Mesenchymal stem cell (in vitro differentiated cells and primary cell): ENCODE measurements at regions not wholly inside any gene's neighbourhood (a gene's known extent, or its start where the extent isn't known, plus 50 kb on each side); places are given as distances from the start of the nearest gene placed in this dataset.

ENCODE experiments used
- DNase-seq: peaks from one replicate; pipeline ENCODE4 v3.0.0-alpha.2; 2013
- H2AFZ ChIP-seq: one replicate; pipeline ENCODE4 v1.6.1; 2013; ENCODE audit warnings: low read depth, mild to moderate bottlenecking, control low read depth, inconsistent platforms, low read length, moderate library complexity
- H2AK5ac ChIP-seq: 2 replicates; pipeline ENCODE4 v1.6.1; 2013; ENCODE audit warnings: low read length, moderate library complexity, mild to moderate bottlenecking, inconsistent platforms; ENCODE audit not compliant: severe bottlenecking
- H2BK120ac ChIP-seq: one replicate; pipeline ENCODE4 v1.6.1; 2013; ENCODE audit warnings: low read depth, mild to moderate bottlenecking, inconsistent platforms, low read length, moderate library complexity
- H2BK12ac ChIP-seq, 2 experiments: one replicate each; pipeline ENCODE4 v1.6.1; 2013; ENCODE audit warnings: inconsistent platforms in 2 of 2, low read length in 2 of 2, mild to moderate bottlenecking in 2 of 2, moderate library complexity in 2 of 2, control low read depth in 1 of 2
- H2BK15ac ChIP-seq: one replicate; pipeline ENCODE4 v1.6.1; 2013; ENCODE audit warnings: mild to moderate bottlenecking, low read depth, inconsistent platforms; ENCODE audit not compliant: poor library complexity, severe bottlenecking
- H2BK5ac ChIP-seq: 2 replicates; pipeline ENCODE4 v1.6.1; 2013; ENCODE audit warnings: low read depth, mild to moderate bottlenecking, low read length, control low read depth, inconsistent platforms; ENCODE audit not compliant: poor library complexity, severe bottlenecking
- H3K14ac ChIP-seq, 2 experiments: one replicate each; pipeline ENCODE4 v1.6.1; 2013; ENCODE audit warnings: inconsistent platforms in 2 of 2, low read length in 2 of 2, control low read depth in 1 of 2, mild to moderate bottlenecking in 1 of 2, moderate library complexity in 1 of 2
- H3K18ac ChIP-seq, 2 experiments: one replicate each; pipeline ENCODE4 v1.6.1; 2013; ENCODE audit warnings: inconsistent platforms in 2 of 2, low read length in 2 of 2, control low read depth in 1 of 2, low read depth in 1 of 2, mild to moderate bottlenecking in 1 of 2
- H3K23ac ChIP-seq, 2 experiments: one replicate each; pipeline ENCODE4 v1.6.1; 2013; ENCODE audit warnings: inconsistent platforms in 2 of 2, low read length in 2 of 2, mild to moderate bottlenecking in 2 of 2, moderate library complexity in 2 of 2, control low read depth in 1 of 2
- H3K27ac ChIP-seq: 2 replicates; pipeline ENCODE4 v1.5.1; 2013; ENCODE audit warnings: mild to moderate bottlenecking, moderate library complexity, low read length, control low read depth, inconsistent platforms; ENCODE audit not compliant: poor library complexity, severe bottlenecking
- H3K27me3 ChIP-seq, 2 experiments: 2 replicates each; pipeline versions ENCODE4 v1.6.1 to v1.7.0; 2013; ENCODE audit warnings: low read length in 2 of 2, mild to moderate bottlenecking in 2 of 2, moderate library complexity in 2 of 2, control low read depth in 1 of 2, inconsistent platforms in 1 of 2; ENCODE audit not compliant: control insufficient read depth in 1 of 2, insufficient read depth in 1 of 2
- H3K36me3 ChIP-seq, 2 experiments: 2 replicates each; pipeline versions ENCODE4 v1.6.1 to v1.7.0; 2013; ENCODE audit warnings: low read length in 2 of 2, control low read depth in 1 of 2, inconsistent platforms in 1 of 2, low read depth in 1 of 2, mild to moderate bottlenecking in 1 of 2; ENCODE audit not compliant: insufficient read depth in 2 of 2, control insufficient read depth in 1 of 2
- H3K4ac ChIP-seq, 2 experiments: one replicate each; pipeline ENCODE4 v1.6.1; 2013; ENCODE audit warnings: inconsistent platforms in 2 of 2, low read length in 2 of 2, mild to moderate bottlenecking in 2 of 2, moderate library complexity in 2 of 2, control low read depth in 1 of 2, low read depth in 1 of 2
- H3K4me1 ChIP-seq: 2 replicates; pipeline ENCODE4 v1.6.1; 2013; ENCODE audit warnings: low read depth, low read length, control low read depth; ENCODE audit not compliant: control insufficient read depth, insufficient read depth
- H3K4me2 ChIP-seq: 2 replicates; pipeline ENCODE4 v1.6.1; 2013; ENCODE audit warnings: low read length, mild to moderate bottlenecking, inconsistent platforms; ENCODE audit not compliant: poor library complexity, severe bottlenecking
- H3K4me3 ChIP-seq, 2 experiments: 2 replicates each; pipeline versions ENCODE4 v1.5.1 to v1.7.0; 2013; ENCODE audit warnings: low read length in 2 of 2, mild to moderate bottlenecking in 2 of 2, control low read depth in 1 of 2, low read depth in 1 of 2; ENCODE audit not compliant: insufficient read depth in 1 of 2
- H3K79me1 ChIP-seq: replicated peaks from 2 replicates; pipeline ENCODE4 v1.6.1; 2013; ENCODE audit warnings: mild to moderate bottlenecking, control low read depth, low read length, inconsistent platforms; ENCODE audit not compliant: poor library complexity, severe bottlenecking
- H3K9ac ChIP-seq: 2 replicates; pipeline ENCODE4 v1.7.0; 2013; ENCODE audit warnings: mild to moderate bottlenecking, low read length, moderate library complexity
- H3K9me3 ChIP-seq: 2 replicates; pipeline ENCODE4 v1.7.0; 2013; ENCODE audit warnings: mild to moderate bottlenecking, low read length; ENCODE audit not compliant: control insufficient read depth
- H4K8ac ChIP-seq: one replicate; pipeline ENCODE4 v1.6.1; 2013; ENCODE audit warnings: inconsistent platforms, mild to moderate bottlenecking, low read length, moderate library complexity
- H4K91ac ChIP-seq: one replicate; pipeline ENCODE4 v1.6.1; 2013; ENCODE audit warnings: mild to moderate bottlenecking, low read length, inconsistent platforms
- WGBS: methylation state at CpG from one replicate; pipeline ENCODE4 v1.1.7; 2013; ENCODE audit warnings: mixed read lengths; 5-methylcytosine and 5-hydroxymethylcytosine counted together

GRCh38 chr14:97584528-97584927 is 787.3 kb downstream of the VRK1 start:
- H3K4me1 ChIP-seq: no peaks in the 10 kb centered on the region
- no peak overlapping the region for H3K9ac ChIP-seq
- no peaks in the 10 kb centered on the region for H3K79me1 ChIP-seq
- H2AK5ac ChIP-seq: no peak overlapping the region
- H3K4me3 ChIP-seq: no peak overlapping the region
- H4K8ac ChIP-seq: no peak overlapping the region
- 53% methylated on average over 2 of the region's 2 CpGs for WGBS
- no peak overlapping the region for H2AFZ ChIP-seq
- H3K36me3 ChIP-seq: no peaks in the 10 kb centered on the region
- H3K4me2 ChIP-seq: no peak overlapping the region
- H3K4ac ChIP-seq: no peak overlapping the region
- H2BK15ac ChIP-seq: no peak overlapping the region
- no peak overlapping the region for H2BK5ac ChIP-seq
- H3K18ac ChIP-seq: no peak overlapping the region
- no peak overlapping the region for H2BK120ac ChIP-seq
- H3K27me3 ChIP-seq: no peaks in the 10 kb centered on the region
- H3K27ac ChIP-seq: no peak overlapping the region
- H3K23ac ChIP-seq: no peak overlapping the region
- H3K9me3 ChIP-seq: peaks cover 10% of the 10 kb centered on the region
- no peak overlapping the region for H2BK12ac ChIP-seq
- no peak overlapping the region for H3K14ac ChIP-seq
- DNase-seq: no peak
- H4K91ac ChIP-seq: no peak overlapping the region

GRCh38 chr14:97592341-97592980 is 795.3 kb downstream of the VRK1 start:
- Histone ChIP-seq H3K18ac (no peak overlapping the region), H3K4me3 (no peak overlapping the region), H3K4ac (no peak overlapping the region), H4K8ac (no peak overlapping the region), H3K4me2 (no peak overlapping the region), H2BK120ac (no peak overlapping the region), H3K9me3 (peaks cover 7% of the 10 kb centered on the region), H3K36me3 (no peaks in the 10 kb centered on the region), H3K27me3 (no peaks in the 10 kb centered on the region), H3K79me1 (no peaks in the 10 kb centered on the region), H4K91ac (no peak overlapping the region), H2BK15ac (no peak overlapping the region), H2BK5ac (no peak overlapping the region), H3K23ac (no peak overlapping the region), H3K4me1 (no peaks in the 10 kb centered on the region), H3K27ac (no peak overlapping the region), H3K14ac (no peak overlapping the region), H2AFZ (no peak overlapping the region), H2AK5ac (no peak overlapping the region), H2BK12ac (no peak overlapping the region), H3K9ac (no peak overlapping the region)
- 60% methylated on average over 5 of the region's 5 CpGs for WGBS
- DNase-seq: no peak

GRCh38 chr14:97594306-97594705 is 797.1 kb downstream of the VRK1 start:
- Histone ChIP-seq H3K9ac (no peak overlapping the region), H4K8ac (no peak overlapping the region), H3K9me3 (peaks cover 7% of the 10 kb centered on the region), H3K27ac (no peak overlapping the region), H2AFZ (no peak overlapping the region), H3K14ac (no peak overlapping the region), H2BK15ac (no peak overlapping the region), H2BK5ac (no peak overlapping the region), H2AK5ac (no peak overlapping the region), H3K36me3 (no peaks in the 10 kb centered on the region), H3K23ac (no peak overlapping the region), H3K18ac (no peak overlapping the region), H2BK12ac (no peak overlapping the region), H3K79me1 (no peaks in the 10 kb centered on the region), H3K4me3 (no peak overlapping the region), H4K91ac (no peak overlapping the region), H3K4me2 (no peak overlapping the region), H2BK120ac (no peak overlapping the region), H3K4me1 (no peaks in the 10 kb centered on the region), H3K4ac (no peak overlapping the region), H3K27me3 (no peaks in the 10 kb centered on the region)
- WGBS: 75% methylated on average over 1 of the region's 1 CpG
- no peak for DNase-seq

- Histone ChIP-seq H3K9ac (no peak overlapping the region), H2BK5ac (no peak overlapping the region), H2BK120ac (no peak overlapping the region), H2BK15ac (no peak overlapping the region), H3K79me1 (no peaks in the 10 kb centered on the region), H3K4me1 (no peaks in the 10 kb centered on the region), H2BK12ac (no peak overlapping the region), H3K18ac (no peak overlapping the region), H3K27ac (no peak overlapping the region), H3K9me3 (peaks cover 7% of the 10 kb centered on the region), H4K8ac (no peak overlapping the region), H3K4me3 (no peak overlapping the region), H3K4me2 (no peak overlapping the region), H3K14ac (no peak overlapping the region), H3K27me3 (no peaks in the 10 kb centered on the region), H3K36me3 (no peaks in the 10 kb centered on the region), H3K4ac (no peak overlapping the region), H2AFZ (no peak overlapping the region), H4K91ac (no peak overlapping the region), H3K23ac (no peak overlapping the region), H2AK5ac (no peak overlapping the region)
- 80% methylated on average over 13 of the region's 13 CpGs for WGBS
- no peak for DNase-seq
Measured at GRCh38 chr14:97602438-97603117, 805.4 kb downstream of the VRK1 start.
